ENCODE measurements at regions not wholly inside any gene's neighbourhood (a gene's known extent, or its start where the extent isn't known, plus 50 kb on each side); places are given as distances from the start of the nearest gene placed in this dataset.
"Not testable (repeated sequence)": the region's sequence is repeated elsewhere in the genome, so short reads cannot be mapped to it uniquely, and the experiment has no call there.

DNA sequence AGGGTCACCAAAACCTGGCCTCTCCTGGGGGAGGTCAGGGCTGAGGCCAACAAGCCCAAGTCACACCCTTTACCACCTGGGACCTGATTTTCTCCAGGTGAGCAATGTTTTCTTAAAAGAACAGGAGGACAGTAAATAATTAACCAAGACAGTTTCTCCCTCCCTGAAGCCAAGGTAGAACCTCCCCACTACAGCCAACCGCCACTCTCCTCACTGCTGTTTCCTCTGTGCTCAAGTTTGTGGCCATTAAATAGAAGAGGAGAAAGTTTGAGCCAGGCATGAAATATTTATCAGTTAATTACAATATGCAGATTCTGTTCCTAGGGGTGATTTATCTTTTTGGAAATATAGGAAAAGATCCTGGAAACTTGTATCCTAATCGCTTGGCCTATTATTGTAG, 150.6 kb upstream of the ANKRD20A1 start:
- H3K4me3 ChIP-seq (ENCODE audit: low read depth in 2 of 2, low read length in 2 of 2); POLR2A ChIA-PET; intact Hi-C loops (cut with micrococcal nuclease; ENCODE audit: unreplicated experiment); H3K36me3 ChIP-seq (ENCODE audit: control insufficient read depth, insufficient read depth, low read length); H3K27me3 ChIP-seq (ENCODE audit: control insufficient read depth, insufficient read depth, low read length); DNase-seq (ENCODE audit: low read depth, low spot score); in situ Hi-C loops (cut with HindIII; ENCODE audit: low pct_unique_long_range_greater_than_20kb, low sequenced_read_pairs); BruUV-seq (replicated peaks); H3K27ac ChIP-seq (ENCODE audit: low read length); H3K9me3 ChIP-seq (ENCODE audit: control insufficient read depth, insufficient read depth, low read depth, low read length); CTCF ChIA-PET; H3K4me1 ChIP-seq (ENCODE audit: control insufficient read depth, insufficient read depth, low read length); ATAC-seq: not testable (repeated sequence)

DNA sequence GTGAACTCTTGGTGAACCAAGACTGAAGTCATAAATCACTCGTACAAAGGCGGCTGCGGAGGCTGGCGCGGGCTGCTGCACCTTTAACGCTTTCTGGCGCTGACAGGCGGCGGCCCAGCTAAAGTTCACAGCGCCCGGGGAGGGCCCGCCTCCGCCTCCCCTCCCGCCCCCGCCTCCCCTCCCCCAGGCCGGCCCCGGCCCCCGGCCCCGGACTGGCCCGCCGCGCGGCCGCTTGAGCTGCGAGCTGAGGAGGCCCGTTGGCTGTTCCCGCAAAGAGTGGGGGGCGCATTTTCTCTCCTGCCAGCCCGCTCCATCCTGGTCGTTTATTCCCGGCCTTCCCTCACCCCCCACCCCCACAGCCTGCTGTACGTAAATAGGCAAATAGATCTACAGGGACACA, 147.3 kb upstream of the ANKRD20A1 start:
- BruUV-seq (replicated peaks); H3K4me1 ChIP-seq (ENCODE audit: control insufficient read depth, insufficient read depth, low read length); H3K27ac ChIP-seq (ENCODE audit: low read length); H3K9me3 ChIP-seq (ENCODE audit: control insufficient read depth, insufficient read depth, low read depth, low read length); intact Hi-C loops (cut with micrococcal nuclease; ENCODE audit: unreplicated experiment); H3K36me3 ChIP-seq (ENCODE audit: control insufficient read depth, insufficient read depth, low read length); H3K27me3 ChIP-seq (ENCODE audit: control insufficient read depth, insufficient read depth, low read length); H3K4me3 ChIP-seq (ENCODE audit: low read depth in 2 of 2, low read length in 2 of 2); DNase-seq (ENCODE audit: low read depth, low spot score); in situ Hi-C loops (cut with HindIII; ENCODE audit: low pct_unique_long_range_greater_than_20kb, low sequenced_read_pairs); CTCF ChIA-PET; POLR2A ChIA-PET: not testable (repeated sequence)
- peak; percentile 34; the same call in 1 of the 2 replicates for ATAC-seq

DNA sequence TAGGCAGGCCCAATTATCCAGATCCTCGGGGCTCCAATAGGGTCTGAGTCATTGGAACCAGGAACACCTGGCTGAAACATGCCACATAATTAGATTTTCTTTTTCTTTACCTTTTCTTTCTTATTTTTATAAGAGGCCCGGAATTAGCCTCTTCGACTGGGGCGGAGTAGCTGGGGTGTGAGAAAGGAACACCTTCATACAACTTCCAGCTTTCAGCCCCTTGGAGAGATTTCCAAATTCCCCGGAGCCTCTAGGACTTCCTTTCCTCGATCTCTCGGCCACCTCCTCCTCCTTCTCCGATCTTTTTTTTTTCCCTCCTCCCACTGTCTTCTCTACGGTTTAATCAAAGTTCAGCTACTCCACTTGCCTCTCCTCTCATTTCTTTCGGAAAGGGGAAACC, 146.8 kb upstream of the ANKRD20A1 start:
- not testable (repeated sequence) for DNase-seq (ENCODE audit: low read depth, low spot score)

DNA sequence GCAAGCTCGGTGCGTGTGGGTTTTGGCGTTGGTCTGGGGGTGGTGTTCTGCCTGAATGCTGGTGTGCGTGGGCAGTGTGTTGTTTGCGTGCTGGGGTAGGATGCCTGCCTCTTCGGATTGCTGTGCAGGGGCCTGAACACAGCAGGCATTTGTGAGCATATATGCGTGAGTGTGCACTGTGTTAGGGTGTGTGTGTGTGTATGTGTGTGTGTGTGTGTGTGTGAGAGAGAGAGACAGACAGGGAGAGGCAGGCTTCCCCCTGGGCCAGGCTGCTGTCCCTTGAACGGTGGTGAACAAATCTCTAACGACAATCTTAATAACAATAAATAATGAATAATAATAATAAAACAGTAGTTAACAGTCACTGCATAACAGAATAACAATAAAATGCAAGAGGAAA, 145.8 kb upstream of the ANKRD20A1 start:
- H3K27me3 ChIP-seq (ENCODE audit: control insufficient read depth, insufficient read depth, low read length); ATAC-seq: not testable (repeated sequence)

More for the DNA sequence above, 146.8 kb upstream of the ANKRD20A1 start:
- H3K27ac ChIP-seq (ENCODE audit: low read length); intact Hi-C loops (cut with micrococcal nuclease; ENCODE audit: unreplicated experiment); ATAC-seq; H3K27me3 ChIP-seq (ENCODE audit: control insufficient read depth, insufficient read depth, low read length); H3K36me3 ChIP-seq (ENCODE audit: control insufficient read depth, insufficient read depth, low read length); H3K4me1 ChIP-seq (ENCODE audit: control insufficient read depth, insufficient read depth, low read length); H3K9me3 ChIP-seq (ENCODE audit: control insufficient read depth, insufficient read depth, low read depth, low read length); in situ Hi-C loops (cut with HindIII; ENCODE audit: low pct_unique_long_range_greater_than_20kb, low sequenced_read_pairs); POLR2A ChIA-PET; H3K4me3 ChIP-seq (ENCODE audit: low read depth in 2 of 2, low read length in 2 of 2); CTCF ChIA-PET: not testable (repeated sequence)
- TSS peak; percentile 84 for BruUV-seq (replicated peaks)

DNA sequence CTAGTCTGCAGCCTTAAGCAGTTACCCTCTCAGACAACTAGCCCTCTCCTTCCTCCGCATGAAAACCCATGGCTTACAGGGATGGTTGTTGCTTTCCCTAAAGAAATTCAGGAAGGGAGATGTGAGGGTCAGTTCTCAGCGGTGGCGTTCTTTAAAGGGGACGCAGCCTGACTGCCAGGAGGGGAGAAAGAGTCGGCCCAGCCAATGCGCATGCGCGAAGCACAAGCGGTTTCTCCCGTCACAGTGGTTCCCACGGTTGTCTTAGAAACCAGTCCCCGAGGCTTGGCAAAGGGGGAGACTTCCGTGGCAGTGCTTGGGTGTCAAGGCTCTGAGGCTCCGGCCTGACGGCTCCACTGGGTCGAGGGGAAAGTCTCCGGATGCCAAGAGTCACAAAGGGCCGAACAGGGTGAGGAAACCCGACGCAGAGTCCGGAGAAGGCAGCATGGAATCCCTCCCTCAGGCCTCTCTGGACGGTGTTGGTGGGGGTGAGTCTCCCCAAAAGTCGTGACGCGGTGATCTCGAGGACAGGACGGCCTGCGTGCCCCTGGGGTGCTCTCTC, 140.8 kb upstream of the ANKRD20A1 start:
- intact Hi-C loops (cut with micrococcal nuclease; ENCODE audit: unreplicated experiment); H3K27me3 ChIP-seq (ENCODE audit: control insufficient read depth, insufficient read depth, low read length); H3K36me3 ChIP-seq (ENCODE audit: control insufficient read depth, insufficient read depth, low read length); in situ Hi-C loops (cut with HindIII; ENCODE audit: low pct_unique_long_range_greater_than_20kb, low sequenced_read_pairs); CTCF ChIA-PET; H3K27ac ChIP-seq (ENCODE audit: low read length); H3K4me3 ChIP-seq (ENCODE audit: low read depth in 2 of 2, low read length in 2 of 2); BruUV-seq (replicated peaks); DNase-seq (ENCODE audit: low read depth, low spot score); H3K4me1 ChIP-seq (ENCODE audit: control insufficient read depth, insufficient read depth, low read length); H3K9me3 ChIP-seq (ENCODE audit: control insufficient read depth, insufficient read depth, low read depth, low read length); POLR2A ChIA-PET; ATAC-seq: not testable (repeated sequence)

More for the DNA sequence above, 145.8 kb upstream of the ANKRD20A1 start:
- CTCF ChIA-PET; DNase-seq (ENCODE audit: low read depth, low spot score); H3K9me3 ChIP-seq (ENCODE audit: control insufficient read depth, insufficient read depth, low read depth, low read length); H3K4me1 ChIP-seq (ENCODE audit: control insufficient read depth, insufficient read depth, low read length); H3K27ac ChIP-seq (ENCODE audit: low read length); intact Hi-C loops (cut with micrococcal nuclease; ENCODE audit: unreplicated experiment); POLR2A ChIA-PET; in situ Hi-C loops (cut with HindIII; ENCODE audit: low pct_unique_long_range_greater_than_20kb, low sequenced_read_pairs); BruUV-seq (replicated peaks); H3K4me3 ChIP-seq (ENCODE audit: low read depth in 2 of 2, low read length in 2 of 2); H3K36me3 ChIP-seq (ENCODE audit: control insufficient read depth, insufficient read depth, low read length): not testable (repeated sequence)

DNA sequence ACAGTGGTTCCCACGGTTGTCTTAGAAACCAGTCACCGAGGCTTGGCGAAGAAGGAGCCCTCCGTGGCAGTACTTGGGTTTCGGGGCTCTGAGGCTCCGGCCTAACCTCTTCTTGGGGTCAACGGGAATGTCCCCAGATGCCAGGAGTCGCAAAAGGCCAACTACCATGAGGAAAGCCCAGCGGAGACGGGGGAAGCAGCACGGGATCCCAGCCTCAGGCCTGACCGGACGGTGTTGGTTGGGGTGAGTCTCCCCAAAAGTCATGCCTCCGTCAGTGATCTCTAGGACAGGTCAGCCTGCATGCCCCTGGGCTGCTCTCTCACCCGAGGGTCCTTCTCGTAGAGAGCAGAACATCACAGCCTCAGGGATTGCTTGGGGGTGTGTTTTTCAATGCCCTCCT, 138.2 kb upstream of the ANKRD20A1 start:
- intact Hi-C loops (cut with micrococcal nuclease; ENCODE audit: unreplicated experiment); H3K36me3 ChIP-seq (ENCODE audit: control insufficient read depth, insufficient read depth, low read length); DNase-seq (ENCODE audit: low read depth, low spot score); POLR2A ChIA-PET; H3K4me3 ChIP-seq (ENCODE audit: low read depth in 2 of 2, low read length in 2 of 2); BruUV-seq (replicated peaks); H3K27ac ChIP-seq (ENCODE audit: low read length); ATAC-seq; H3K9me3 ChIP-seq (ENCODE audit: control insufficient read depth, insufficient read depth, low read depth, low read length); in situ Hi-C loops (cut with HindIII; ENCODE audit: low pct_unique_long_range_greater_than_20kb, low sequenced_read_pairs); H3K27me3 ChIP-seq (ENCODE audit: control insufficient read depth, insufficient read depth, low read length); CTCF ChIA-PET; H3K4me1 ChIP-seq (ENCODE audit: control insufficient read depth, insufficient read depth, low read length): not testable (repeated sequence)

DNA sequence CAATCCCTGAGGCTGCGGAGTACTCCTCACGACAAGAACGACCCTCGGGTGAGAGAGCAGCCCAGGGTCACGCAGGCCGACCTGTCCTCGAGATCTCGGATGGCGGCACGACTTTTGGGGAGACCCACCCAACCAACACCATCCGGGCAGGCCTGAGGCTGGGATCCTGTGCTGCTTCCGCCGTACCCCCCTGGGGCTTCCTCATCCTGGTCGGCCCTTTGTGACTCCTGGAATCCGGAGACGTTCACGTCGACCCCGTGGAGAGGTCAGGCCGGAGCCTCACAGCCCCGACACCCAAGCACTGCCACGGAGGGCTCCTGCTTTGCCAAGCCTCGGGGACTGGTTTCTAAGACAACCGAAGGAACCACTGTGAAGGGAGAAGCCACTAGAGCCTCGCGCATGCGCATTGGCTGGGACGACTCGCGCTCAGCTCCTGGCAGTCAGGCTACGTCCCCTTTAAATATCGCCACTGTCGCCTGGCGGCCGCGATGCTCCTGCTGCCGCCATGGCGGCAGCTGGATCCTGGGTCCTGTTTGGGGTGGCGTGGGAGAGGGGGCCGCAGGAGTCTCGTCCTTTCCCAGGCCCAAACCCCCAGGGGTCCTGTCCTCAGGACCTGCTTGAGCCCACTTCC, 136.2 kb upstream of the ANKRD20A1 start:
- H3K9me3 ChIP-seq (ENCODE audit: control insufficient read depth, insufficient read depth, low read depth, low read length); H3K4me3 ChIP-seq (ENCODE audit: low read depth in 2 of 2, low read length in 2 of 2); CTCF ChIA-PET; POLR2A ChIA-PET; H3K27ac ChIP-seq (ENCODE audit: low read length); H3K4me1 ChIP-seq (ENCODE audit: control insufficient read depth, insufficient read depth, low read length); BruUV-seq (replicated peaks); intact Hi-C loops (cut with micrococcal nuclease; ENCODE audit: unreplicated experiment); in situ Hi-C loops (cut with HindIII; ENCODE audit: low pct_unique_long_range_greater_than_20kb, low sequenced_read_pairs); H3K36me3 ChIP-seq (ENCODE audit: control insufficient read depth, insufficient read depth, low read length); H3K27me3 ChIP-seq (ENCODE audit: control insufficient read depth, insufficient read depth, low read length); DNase-seq (ENCODE audit: low read depth, low spot score): not testable (repeated sequence)
- peak; percentile 89 for ATAC-seq
